Activated T-cell treated with anti-CD3 and anti-CD28 coated beads for 24 hours (primary cell): ENCODE measurements at regions not wholly inside any gene's neighbourhood (a gene's known extent, or its start where the extent isn't known, plus 50 kb on each side); places are given as distances from the start of the nearest gene placed in this dataset.
"Not testable (repeated sequence)": the region's sequence is repeated elsewhere in the genome, so short reads cannot be mapped to it uniquely, and the experiment has no call there.

ENCODE experiments used
- DNase-seq: peaks from one replicate; pipeline ENCODE4 v3.0.0-alpha.2; 2020; ENCODE audit warnings: low read depth

- DNase-seq = no peak
Measured at GRCh38 chr16:85441189-85441889, 171.8 kb upstream of the GSE1 start.

- DNase-seq = no peak
Measured at GRCh38 chr16:85441890-85442670, 171.0 kb upstream of the GSE1 start.

GRCh38 chr16:85443116-85443515 lies 170.0 kb upstream of the GSE1 start:
- no peak for DNase-seq

DNA sequence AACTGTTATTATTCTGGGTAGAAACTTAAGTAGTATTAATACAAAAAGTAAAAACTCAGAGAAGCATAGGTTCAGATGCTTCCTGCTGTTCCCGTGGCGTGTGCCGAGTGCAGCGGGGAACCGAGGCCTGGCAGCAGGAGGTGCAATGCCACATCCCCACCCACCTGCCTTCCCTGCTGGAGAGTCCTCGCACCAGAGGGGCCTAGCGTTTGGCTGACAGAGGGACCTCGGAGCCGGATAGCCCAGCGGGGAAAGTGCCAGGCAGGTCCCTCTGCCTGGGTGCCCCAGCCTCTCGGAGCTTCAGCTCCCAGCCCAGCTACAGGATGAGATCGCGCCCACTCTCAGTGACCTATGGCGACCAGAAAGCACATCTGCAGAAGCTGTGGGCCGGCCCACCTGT lies 169.6 kb upstream of the GSE1 start:
- no peak for DNase-seq

DNA sequence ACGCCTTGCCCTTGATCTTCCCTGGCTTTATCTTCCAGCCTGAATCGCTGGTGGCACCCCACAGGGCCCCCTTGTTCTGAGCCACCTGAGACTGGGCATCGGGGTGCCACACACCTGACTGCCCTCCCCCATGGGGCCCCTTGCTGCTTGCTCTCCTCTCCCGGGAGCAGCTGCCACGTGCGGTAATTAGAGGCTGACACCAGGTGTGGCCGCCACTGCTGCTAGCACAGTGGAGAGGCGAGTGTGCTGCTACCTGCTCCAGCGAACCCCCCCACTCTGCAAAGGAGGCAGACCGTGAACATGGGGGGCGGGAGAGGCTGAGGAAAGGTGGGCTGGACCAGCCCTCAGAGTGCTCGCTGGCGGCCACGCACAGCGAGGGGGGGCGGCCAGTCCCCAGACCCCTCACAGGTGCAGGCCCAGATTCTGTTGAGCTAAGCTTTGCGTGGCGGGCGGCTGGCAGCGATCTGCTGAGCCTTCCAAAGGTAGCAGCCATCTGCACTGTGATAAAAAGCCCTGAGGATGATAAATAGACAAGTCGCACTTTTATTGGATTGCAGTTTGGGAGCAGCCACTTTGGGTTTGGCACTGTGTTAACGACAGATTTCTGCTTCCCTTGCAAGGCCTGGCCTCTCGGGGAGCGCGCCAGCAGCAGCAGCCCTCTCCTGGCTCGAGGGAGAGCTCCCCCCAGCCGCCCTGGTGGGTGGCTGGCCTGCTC lies 167.9 kb upstream of the GSE1 start:
- DNase-seq = no peak

DNA sequence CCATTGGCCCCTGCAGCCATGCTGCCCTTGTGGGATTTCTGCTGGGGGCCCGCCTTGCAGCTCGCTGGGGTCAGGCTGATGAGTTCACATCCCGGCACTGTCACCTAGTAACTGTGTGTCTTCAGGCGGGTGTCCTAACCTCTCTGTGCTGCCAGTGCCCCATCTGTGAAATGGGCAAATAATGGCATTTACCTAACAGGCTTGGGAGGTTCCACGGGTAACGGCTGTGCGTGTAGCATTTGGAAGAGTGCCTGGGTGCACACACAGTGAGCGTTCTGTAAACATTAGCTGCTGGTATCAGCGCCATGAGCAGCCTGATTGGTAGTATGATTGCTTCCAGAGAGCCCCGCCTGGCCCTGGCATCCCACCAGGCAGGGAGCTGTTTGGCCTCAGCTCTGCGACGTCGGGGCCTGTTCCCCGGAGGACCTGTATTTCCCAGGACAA lies 167.3 kb upstream of the GSE1 start:
- no peak for DNase-seq

GRCh38 chr16:85446951-85447692 lies 166.0 kb upstream of the GSE1 start:
- DNase-seq = no peak

- DNase-seq = no peak
Measured at GRCh38 chr16:85447693-85448313, 165.3 kb upstream of the GSE1 start.

GRCh38 chr16:85448557-85449190 lies 164.4 kb upstream of the GSE1 start:
- no peak for DNase-seq

DNA sequence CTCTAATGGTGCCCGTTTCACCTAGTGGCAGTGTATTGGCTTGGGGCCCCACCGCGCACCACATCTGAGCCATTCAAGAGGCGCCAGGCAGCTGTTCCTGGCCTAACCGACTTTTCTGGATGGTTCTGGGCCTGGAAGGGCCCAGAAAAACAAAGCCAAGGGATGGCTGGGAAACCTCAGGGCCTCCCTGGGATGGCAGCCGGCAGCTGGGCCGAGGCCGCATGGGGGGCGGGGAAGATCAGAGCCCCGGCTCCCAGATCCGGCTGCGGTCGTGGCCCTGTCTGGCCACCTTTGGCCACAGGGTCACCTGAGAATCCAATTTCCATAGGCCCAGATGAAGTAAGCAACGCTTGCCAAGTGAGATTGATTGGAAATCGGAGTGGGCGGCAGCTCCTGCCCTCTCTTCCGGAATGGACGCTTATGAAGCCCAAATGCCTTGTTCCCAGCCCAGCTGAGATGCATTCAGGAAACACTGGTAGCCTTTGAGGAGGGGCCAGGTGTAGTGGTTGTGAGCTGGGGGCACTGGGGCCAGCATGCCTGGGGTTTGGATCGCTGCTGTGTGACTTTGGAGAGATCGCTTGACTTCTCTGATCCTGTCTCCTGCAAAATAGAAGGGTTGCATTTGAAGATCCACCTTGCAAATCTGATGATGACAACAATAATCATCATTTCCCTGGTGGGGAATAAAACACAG lies 163.8 kb upstream of the GSE1 start:
- no peak for DNase-seq

- DNase-seq = no peak
Measured at GRCh38 chr16:85449885-85450245, 163.3 kb upstream of the GSE1 start.

DNA sequence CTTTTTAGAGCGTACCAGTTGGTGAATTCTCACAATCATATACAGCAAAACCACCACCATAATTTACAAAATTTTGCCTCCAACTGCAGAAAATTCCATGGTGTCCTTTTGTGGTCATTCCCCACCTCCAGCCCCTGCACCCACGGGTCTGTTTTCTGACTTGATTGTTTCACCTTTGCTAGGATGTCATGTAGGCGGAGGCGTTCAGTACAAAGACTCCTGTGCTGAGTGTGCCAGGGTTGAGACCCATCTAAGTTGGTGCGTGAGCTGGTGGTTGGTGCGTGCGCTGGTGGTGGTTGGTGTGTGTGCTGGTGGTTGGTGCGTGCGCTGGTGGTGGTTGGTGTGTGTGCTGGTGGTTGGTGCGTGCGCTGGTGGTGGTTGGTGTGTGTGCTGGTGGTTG lies 162.0 kb upstream of the GSE1 start:
- not testable (repeated sequence) for DNase-seq

- DNase-seq = no peak
Measured at GRCh38 chr16:85451641-85452363, 161.3 kb upstream of the GSE1 start.

DNA sequence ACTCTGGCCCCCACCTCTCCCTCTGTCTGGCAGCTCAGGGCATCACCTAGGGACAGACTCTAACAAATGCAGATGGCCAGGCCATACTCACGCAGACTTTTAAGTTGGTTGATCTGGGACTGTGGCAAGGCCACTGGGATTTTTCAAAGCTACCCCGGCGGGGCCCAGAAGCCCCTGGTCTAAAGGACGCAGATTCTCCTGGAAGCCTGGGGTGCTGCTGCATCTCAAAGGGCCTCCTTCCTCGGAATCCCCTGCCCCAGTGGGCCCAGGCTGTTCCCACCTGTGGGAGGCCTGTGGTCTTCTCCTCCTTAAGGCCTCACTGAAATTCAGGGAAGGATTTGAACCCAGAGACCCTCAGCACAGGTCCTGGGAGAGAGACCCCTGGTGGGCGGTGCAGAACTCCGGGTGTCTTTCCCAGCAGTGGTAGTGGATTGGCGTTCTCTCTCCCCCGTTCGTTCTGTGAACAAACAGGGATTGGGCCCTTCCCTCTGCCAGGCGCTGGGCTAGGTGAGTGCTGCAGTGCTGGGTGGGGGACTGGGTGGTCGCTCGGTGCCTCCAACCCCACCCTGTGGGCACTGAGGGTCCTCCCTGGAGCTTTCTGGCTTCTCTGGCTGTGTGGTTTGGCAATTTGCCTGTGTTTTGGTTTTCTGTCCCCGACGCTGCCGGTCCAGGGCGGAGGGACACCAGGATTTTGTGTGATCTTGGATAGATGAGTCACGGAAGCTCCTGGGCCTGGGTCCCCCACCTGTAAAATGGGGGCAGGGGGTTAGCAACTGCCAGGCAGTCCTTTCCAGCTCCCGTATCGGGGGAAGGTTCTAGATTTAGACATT lies 160.5 kb upstream of the GSE1 start:
- no peak for DNase-seq

DNA sequence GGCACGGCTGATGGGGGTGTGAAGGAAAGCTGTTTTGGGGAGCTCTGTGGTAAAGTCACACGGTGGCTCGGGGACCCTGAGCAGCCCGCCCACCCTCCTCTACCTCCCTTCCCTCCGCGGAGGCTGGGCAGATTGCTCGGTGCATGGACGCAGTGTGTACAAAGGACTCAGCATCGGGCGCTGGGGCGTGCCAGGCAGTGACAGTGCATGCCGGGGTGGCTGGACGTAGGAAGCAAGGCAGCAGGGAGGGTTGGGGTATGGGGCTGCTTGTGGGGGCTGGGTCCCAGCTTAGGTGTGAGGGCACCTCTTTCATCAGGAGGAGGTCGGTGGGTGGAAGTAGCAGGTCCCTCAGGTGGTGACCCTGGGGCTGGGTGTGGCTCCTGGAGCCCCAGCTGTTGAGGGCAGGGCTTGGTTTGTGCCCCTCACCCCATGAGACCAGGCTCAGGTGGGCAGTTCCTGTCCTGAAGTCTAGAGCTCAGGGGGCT lies 159.9 kb upstream of the GSE1 start:
- DNase-seq = no peak

DNA sequence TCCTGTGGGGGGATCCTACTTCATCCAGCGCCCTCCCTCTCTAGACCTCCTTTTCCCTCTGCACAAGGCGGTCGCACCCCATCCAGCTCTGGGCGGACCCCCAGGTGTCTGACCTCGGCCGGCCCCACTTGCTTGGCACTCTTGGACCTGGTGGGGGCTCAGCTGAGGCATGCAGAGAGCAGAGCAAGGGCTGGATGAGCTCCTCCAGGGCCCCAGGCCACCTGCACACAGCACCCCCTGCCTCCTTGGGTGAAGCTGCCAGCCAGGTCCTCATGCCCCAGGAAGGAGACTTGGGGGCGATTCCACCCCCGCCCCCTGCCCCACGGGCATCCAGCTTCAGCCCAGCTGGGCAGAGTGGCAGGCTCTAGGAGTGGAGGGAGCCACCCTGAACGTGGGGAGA lies 159.4 kb upstream of the GSE1 start:
- no peak for DNase-seq

DNA sequence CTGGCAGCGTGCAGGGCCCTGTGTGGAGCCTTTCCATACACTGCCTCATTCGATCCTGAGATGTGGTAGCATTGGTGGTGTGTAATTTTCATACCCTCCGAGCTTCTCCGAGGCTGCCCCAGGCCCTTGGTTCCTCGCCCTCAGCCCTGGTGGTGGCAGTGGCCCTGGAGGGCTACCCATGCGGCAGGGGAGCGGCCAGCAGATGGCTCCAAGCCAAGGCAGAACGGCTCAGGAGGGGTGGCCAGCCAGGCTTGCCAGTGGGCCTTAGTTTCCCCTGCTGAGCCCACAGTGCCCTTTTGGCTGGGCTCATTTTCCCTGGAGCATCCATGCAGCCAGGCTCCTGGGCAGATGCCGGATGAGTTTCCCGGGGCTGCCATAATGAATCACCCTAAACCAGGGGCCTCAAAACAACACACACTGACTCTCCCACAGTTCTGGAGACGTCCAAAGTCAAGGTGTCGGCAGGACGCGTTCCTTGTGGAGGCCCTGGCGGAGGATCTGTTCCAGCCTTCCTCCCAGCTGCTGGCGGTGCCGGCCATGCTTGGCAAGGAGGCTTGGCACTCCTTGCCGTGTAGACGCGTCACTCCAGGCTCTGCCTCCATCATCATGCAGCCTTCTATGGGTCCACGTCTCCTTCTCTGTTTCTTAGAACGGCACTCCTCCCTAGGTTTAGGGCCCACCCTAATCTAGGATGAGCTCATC lies 158.8 kb upstream of the GSE1 start:
- no peak for DNase-seq

GRCh38 chr16:85455534-85455933 lies 157.6 kb upstream of the GSE1 start:
- no peak for DNase-seq
